HG03196 (cell line): ENCODE measurements at regions not wholly inside any gene's neighbourhood (a gene's known extent, or its start where the extent isn't known, plus 50 kb on each side); places are given as distances from the start of the nearest gene placed in this dataset.
"Not testable (repeated sequence)": the region's sequence is repeated elsewhere in the genome, so short reads cannot be mapped to it uniquely, and the experiment has no call there.

ENCODE experiments used
- ATAC-seq: cut with Tn5 transposase; IDR thresholded peaks from one replicate; pipeline ENCODE4 v1.9.1; 2021; ENCODE audit not compliant: unreplicated experiment

DNA sequence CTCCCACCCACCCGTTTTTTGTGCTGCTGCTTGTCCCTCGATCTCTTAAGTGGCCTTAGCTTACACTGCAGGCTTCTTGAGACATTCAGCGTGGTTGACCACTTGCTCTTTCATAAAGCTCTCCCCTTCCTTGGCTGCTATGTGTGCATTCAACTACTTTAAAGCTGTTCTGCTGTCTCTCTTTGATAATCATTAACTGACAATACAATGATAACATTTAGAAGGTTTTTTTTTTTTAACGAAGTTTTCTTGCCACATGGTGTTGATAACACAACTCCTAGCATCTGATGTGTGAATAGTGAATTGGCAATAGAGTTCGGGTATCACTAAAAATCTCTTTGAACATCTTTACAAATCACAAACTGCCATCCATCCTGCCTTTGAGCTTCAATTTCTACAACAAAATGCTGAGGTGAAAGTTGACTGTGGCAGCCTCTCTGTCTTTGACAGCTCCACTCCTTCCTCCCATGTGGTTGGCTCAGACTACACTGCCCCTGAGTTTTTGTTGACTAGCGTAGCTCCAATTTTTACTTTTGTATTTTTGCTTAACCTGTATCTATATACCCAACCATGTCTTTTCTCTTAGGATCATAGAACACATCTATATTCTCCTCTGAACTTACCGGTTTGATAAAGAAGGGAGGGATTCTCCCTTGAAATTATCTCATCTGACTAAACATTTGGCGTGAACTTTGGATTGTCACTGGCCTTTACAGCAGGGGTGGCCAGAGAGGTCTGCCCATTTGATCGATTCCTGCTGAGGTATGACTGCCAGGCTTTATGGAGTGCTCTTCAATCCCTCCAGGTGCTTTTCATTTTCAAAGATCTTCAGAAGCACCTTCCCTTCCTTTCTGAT, 409.4 kb upstream of the CD180 start:
- no peak for ATAC-seq

DNA sequence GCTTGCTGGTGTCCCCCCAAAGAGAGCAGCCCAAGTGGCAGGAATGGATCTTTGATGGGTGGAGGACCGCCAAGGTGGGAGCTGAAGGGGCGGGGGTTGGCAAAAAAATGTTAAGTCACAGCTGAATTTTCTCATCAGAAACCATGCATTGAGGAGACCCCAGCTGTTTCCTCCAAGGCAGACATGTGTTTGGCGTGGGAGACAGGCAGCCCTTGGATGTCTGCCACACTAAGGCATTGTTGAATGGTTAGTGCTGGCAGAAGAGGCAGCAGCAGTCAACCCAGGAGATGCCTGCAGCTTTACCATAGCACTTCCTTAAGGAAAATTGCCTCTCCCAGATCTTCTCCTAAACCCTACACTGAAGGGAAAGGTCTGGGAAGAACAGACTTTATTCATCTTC, 394.9 kb upstream of the CD180 start:
- ATAC-seq, result no peak

DNA sequence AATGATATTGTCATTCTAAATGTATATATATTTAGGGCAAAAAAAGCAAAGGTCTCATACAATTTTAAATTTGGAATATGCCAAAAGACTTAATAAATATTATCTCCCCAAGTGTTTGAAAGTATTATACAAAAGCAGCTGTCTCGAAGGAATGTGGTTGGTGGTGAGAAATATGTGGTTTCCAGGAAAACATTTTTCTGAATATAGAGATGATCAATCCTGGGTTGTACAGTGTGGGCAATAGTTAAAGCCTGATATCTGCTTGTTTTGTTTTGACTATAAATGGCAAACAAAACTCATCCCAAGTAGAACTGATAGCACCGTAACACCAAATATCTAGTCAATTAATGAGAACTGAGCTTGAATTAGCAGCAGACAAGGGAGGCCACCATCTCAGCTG, 391.8 kb upstream of the CD180 start:
- ATAC-seq, result no peak

DNA sequence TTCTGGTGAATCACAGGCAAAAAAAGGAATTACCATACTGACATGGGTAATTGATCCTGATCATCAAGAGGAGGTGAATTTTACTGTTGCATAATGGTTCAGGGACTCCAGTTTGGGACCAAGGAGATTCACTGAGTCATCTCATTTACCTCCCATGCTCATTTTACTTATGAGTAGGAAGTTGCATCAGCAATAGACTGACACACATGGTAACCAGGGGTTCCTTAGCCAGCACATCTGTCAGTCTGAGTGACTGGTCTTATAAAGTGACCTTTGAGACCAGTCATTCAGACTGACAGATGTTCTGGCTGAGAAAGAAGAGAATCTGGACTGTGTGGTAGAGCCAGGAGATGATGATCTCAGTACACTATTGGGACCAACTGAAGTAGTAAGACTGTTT, 384.6 kb upstream of the CD180 start:
- ATAC-seq, result no peak

DNA sequence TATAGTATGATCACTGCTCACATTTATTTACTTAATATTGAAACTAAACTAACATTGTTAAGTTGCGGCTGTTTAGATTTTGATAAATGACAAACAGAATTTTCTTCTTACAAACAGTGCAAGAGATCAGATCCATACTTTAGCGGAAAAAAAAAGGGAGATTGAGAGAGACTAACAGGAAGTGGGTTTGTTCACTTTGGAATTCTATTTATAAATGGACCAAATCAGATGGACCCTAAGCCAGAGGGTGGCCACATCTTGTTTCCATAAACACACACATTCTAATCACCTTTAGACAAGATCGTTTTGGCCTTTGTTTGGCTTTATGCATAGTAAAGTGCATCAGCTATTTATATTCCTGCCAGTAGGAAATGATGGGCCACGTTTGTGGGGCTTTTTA, 381.4 kb upstream of the CD180 start:
- ATAC-seq, result no peak

DNA sequence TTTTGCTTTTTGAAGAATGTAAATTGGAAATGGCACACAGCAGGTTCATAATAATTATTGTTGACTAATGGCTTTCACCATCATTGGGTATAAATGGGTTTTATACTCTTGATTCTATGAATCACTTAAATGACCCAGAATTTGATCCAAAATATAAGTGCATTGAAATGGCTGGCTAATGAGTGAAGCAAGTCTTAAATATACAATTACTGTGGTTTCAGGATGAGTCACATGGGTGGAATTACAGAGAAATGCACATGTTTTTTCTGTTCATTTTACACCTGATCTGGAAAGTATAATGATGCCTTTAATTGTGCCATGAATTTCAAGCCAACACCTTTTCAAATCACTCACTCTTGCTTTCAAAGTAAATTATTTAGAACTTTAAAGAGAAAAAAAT, 380.8 kb upstream of the CD180 start:
- no peak for ATAC-seq

DNA sequence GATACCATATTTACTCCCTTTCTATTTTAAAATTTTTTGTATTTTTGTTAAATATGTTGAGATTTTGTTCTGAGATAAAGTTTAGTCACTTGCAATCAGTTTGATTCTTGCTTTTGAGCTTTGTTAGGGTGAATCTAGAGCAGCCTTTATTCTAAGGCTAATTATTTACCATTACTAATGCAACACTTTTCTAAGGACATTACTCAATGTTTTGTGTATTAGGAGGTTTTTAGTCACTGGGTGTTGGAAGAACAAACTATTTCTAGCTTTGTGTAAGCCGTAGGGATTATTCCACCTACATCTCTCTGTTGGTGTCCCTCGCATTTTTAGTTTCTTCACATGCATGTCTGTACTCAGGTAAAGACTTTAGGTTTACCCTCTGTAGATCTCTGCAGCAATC, 379.5 kb upstream of the CD180 start:
- no peak for ATAC-seq

DNA sequence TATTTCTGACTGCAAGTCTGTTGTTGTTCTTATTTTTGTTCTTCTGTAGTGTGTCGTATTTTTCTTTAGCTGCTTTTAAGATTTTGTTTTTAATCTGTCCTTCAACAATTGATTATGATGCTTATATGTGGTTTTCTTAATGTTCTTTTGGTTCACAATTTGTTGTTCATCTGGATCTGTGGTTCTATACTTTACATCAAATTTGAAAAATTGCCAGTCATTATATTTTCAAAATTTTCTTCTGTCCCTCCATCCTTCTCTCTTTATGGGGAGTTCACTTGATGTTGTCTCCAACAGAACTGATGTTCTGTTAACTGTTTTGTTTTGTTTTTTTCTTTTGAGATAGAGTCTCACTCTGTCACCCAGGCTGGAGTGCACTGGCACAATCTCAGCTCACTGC, 378.5 kb upstream of the CD180 start:
- ATAC-seq, result no peak

DNA sequence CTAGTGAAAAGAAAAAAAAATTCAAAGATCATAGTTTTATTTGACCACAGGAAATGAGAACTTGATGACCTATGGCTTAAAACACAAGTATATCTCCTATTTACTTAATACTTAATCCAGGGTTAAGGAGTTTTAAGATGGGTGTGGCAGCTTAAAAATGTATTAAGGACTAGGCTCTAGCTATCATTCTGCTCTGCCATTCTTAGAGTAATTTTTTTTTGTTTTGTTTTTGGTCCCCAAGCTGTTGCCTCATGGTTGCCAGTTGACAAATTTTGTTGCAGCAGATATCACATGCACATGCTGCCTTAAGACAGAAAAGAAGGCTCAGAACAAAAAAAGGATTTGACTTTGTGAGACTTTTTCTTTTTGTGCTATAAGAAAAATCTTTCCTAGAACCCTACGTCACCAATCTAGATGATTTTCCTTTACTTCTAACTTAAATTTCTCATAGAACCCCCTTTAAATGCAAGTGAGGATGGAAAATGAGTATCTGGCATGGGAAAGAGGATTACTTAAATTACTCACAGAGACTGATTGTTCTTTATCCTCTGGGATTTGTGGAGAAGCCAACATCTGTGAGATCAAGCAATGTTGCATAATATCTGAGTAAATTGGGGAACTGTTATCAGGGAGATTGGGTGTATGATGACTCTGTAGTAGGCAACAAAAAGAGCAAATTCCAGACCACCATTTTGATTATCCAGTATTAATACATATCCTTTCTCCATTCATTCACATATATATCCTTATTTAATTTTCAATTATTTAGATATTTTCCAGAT, 364.7 kb upstream of the CD180 start:
- no peak for ATAC-seq

DNA sequence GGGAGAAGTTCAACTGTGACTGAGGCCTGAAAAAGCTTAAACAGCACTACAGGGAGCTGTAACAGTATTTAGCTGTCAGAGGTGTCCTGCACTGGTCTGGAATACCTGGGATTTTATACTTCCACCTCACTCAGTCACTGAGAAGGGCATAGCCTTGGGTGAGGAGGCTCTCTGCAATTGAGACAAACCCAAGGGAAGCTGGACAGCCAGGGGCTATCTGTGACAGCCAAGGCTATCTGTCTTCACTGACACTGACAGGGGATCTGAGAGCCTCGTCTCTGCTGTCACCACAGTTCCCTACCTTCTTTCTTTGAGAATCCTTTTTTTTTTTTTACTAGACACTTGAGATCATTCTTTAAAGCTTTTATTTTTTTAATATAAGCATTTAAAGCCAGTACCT, 356.2 kb upstream of the CD180 start:
- ATAC-seq, result no peak

DNA sequence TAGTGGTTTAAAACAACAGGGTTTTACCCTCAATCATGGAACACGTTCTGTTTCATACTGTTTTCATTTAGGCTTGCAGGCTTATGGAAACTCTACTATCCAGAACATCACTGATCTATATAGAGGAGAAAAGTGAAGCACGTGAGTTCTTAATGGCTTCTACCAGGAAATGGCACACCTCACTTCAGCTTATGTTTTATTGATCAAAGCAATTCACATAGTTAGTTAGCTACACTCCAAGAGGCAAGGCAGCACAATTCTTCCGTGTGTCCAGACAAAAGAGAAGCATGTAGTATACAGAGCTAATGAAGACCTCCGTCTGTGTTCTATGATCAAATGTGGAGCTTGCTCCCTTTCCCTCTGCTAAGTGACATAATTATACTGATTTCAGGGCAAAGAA, 353.3 kb upstream of the CD180 start:
- no peak for ATAC-seq

DNA sequence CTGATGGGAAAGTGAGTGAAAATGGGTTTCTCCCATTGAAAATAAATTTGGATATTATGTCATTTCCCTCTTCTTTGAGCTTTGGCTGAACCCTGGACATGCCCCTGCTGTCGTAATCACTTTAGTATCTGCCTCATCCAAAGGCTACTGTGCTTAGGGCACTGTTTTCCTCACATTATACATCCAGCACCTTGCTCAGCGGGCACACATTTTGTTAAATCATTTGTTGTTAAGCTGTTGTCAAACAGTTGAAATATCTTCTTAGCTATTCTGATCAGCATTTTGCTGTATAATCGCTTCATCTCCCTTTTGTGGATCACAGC, 352.7 kb upstream of the CD180 start:
- no peak for ATAC-seq

DNA sequence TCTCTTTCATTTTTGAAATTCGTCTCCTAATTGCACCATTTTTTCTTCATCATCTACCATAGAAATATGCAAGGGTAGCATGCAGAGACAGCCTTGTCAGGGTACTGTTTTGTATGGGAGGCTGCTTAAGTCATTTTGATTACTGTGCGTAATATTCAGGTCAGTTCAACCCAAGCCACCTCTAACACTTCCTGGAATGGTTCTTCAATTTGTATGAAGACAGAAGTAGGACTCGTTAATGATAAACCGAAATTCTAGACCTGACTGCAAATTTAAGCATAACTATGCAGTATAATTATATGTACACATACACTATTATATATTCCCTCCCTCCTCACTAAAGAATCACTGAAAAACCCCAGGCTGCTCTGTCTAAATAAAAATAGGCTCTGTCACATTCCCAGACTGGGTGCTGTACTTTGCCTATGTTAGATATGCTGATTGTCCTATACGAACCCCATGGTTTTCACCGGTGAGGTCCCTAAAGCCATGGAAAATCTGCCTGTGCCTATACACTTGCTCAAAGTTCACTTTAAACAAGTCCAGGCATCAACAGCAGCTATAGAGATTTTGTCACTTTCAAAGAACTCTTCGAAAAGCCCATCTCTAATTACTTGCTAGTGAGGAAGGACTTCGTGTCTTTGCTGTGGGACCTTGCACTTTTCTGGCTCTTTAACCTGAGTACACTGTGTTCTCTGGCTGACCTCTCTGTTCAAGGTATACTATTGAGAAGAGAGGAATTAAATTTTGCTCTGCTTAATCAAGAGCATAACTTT, 352.1 kb upstream of the CD180 start:
- no peak for ATAC-seq

DNA sequence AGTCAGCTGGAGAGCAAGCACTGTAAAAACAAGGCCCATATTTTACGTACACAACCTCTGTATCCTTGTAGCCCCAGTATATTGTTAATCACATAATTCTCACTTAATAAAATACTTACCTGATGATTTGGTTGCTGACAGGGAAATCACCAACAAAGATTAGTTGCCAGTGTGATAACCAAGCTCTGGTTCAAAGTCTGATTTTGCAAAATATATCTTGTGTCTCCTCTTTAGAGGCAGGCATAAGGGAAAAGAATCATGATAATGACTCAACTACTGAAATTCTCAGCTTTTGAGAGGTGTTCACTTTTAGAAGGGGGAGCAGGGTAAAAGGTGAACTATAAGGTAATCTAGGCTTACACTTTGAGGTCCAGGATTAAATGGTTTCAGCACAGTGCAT, 351.1 kb upstream of the CD180 start:
- no peak for ATAC-seq

DNA sequence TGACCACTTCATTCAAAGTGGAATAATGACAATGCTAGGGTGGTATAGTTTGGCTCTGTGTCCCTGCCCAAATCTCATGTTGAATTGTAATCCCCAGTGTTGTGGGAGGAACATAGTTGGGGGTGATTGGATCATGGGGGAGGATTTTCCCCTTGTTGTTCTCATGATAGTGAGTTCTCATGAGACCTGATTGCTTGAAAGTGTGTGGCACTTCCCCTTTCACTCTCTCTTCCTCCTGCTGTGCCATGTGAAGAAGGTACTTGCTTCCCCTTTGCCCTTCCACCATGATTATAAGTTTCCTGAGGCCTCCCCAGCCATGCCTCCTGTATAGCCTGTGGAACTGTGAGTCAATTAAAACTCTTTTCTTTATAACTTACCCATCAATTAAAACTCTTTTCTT, 348.3 kb upstream of the CD180 start:
- ATAC-seq, result not testable (repeated sequence)

DNA sequence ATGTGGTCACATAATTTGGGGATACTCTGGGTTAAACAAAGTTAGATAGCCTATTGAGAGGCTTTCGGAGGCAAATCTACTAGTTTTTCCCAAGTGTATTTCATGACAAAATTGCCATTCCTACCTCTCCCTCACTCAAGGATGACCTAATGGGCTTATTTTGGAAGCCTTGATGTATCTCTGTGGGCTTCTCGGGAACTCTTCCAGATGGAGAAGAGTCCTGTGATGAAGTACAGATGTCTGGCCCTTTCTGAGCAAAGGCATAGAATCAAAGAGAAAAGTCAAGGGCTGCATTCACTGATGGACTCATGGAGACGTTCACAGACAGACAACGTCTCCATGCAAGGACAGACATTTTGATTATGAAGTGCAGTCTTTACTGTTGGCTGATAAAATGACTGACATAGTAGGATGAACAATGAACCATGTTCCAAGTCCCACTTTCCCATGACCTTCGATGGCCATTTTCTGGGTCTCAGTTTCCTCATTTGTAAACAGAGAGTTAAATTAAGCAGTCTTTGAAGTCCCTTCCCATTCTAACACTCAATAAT, 347.2 kb upstream of the CD180 start:
- ATAC-seq, result no peak

DNA sequence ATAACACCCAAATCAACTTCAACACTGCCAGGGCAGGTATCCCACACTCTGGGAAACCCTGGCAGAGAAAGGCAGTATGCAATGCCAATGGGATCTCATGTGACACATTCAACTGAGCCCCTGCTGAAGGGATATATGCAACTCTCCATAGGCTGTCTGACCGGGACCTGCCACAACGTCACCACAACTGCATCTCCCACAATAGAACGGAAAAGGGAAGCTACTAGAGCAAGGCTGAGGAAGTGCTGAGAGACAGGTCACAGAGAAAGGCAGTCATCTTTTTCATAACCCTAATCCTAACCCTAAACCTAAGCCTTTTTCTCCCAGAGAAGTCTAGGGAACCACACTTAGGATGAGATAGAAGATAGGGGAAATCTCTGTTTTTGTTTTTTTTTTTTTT, 345.9 kb upstream of the CD180 start:
- ATAC-seq, result no peak

DNA sequence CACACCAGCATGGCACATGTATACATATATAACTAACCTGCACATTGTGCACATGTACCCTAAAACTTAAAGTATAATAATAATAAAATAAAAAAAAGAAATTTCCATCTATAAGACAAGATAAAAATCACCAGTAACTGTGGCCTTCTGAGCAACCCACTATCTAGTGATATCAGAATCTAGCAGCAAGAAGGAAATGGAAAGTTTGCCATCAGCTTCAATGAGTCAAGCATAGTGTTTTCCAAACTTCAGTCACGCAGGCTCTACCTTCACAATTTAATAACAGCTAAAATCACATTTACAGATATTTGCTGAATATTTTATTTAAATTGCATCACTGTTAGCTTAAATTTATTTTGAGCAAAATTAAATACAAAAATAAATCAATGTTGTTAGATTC, 345.3 kb upstream of the CD180 start:
- ATAC-seq, result no peak

DNA sequence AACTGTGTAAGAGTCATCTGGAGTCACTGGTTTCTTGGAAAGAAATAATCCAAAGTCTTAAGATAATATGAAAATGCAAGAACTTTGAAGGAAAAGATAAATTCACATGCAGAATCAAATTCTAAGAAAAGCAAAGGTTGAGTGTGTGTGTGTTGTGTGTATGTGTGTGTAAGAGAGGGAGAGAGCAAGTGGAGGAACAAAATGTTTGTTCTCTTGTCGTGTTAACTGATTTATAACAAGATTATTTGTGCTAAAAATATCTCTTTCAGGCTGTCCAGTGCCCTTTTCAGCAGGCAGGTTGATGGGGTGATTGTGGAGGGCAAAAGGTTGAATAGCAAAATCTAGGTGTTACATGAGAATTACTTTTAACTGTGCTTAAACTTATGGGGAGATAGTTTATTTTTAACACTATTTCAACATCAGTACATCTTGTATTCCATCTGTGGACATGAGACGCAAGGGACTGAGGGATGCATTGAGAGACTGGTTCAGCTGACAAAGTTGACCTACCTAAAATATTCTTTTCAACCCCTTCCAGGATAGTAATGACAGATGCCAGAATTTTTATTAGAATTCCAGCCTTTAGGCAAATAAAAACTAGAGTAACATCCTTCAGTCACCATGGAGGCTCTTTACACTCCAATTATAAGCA, 342.4 kb upstream of the CD180 start:
- ATAC-seq, result no peak

DNA sequence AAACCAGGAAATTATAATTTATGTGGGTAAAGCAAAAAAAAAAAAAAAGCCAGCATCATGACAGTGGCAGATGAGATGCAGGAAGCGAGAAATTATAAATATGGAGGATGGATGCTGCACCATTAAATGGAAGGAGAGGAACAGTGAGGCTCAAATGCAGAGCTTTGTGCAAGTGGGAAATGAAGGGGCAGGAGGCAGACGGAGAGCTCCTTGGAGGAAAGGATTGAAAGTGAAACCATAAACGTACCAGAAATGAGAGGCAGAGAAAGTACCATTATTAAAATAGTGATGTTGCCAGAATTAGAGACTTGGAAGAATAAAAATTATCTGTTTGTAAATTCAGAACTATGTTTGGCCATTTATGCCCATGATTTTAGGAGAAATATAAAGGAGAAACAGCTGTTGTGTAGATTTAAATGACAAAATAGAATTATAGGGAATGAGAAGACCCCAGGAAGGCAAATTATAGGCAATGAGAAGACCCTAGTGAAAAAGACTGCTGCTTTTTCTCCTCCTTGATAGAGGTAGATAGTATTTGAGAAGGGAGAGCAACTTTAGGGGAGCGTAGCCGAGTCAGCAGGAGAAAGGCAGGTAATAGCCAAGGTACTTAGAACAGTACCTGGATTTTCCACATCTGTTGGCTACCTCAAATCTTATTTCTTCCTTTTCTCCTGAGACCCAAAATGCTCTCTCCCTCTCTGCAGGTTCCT, 341.0 kb upstream of the CD180 start:
- no peak for ATAC-seq
